ENCODE measurements at regions not wholly inside any gene's neighbourhood (a gene's known extent, or its start where the extent isn't known, plus 50 kb on each side); places are given as distances from the start of the nearest gene placed in this dataset.

DNA sequence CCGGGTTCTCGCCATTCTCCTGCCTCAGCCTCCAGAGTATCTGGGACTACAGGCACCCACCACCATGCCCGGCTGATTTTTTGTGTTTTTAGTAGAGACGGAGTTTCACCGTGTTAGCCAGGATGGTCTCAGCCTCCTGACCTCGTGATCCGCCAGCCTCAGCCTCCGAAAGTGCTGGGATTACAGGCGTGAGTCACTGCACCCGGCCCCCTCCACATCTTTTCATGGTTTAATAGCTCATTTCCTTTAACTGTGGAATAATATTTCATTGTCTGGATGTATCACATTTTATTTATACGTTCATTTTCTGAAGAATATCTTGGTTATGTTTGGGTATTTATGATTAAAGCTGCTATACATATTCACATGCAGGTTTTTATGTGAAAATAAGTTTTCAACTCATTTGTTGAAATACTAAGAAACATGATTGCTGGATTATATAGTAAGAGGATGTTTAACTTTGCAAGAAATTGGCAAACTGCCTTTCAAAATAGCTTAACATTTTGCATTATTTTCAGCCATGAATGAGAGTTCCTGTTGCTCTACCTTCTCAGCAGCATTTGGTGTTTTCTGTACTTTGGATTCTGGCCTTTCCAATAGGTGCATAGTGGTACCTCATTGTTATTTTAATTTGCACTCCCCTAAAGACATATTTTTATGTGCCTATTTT, 591.9 kb downstream of the TECRL start:
- DNase-seq (ENCODE audit: low read depth in 1 of 2, low spot score in 1 of 2) = no peak

DNA sequence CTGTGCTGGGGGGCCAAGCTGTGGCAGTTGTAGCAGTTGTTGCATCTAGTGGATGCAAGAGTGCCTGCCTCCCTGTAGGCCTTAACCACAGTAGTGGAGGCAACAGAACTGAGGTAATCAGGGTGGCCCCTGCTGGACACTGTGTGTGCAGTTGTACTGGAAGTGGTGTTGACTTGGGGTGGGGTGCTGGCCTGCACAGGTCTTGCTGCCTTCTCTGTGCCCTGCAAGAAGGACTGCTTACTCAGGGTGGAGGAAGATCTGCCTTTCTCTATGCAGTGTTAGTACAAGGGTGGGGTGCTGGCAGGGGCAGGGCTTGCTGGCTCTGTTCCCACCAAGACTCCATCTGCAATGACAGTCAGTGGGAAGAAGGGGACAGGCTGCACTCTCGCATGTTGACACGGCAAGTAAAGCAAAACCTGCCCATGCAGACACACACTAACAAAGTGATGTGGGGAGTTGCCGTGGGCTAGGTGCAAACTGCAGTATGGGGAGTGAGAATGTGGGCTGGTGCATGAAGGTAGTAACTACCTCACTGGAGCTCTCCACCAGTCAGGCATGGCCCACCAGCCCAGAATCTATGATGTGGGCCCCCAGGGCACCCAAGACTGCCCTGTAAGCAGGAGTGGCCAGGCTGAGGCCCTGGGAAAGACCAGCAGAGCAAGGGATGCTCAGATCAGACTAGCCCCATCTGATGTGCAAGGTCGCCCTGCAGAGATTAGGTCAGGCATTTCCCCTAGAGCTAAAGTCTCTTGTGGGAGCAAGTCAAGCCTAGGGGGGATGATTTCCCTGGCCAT, 594.9 kb downstream of the TECRL start:
- DNase-seq (ENCODE audit: low read depth in 1 of 2, low spot score in 1 of 2) = no peak

DNA sequence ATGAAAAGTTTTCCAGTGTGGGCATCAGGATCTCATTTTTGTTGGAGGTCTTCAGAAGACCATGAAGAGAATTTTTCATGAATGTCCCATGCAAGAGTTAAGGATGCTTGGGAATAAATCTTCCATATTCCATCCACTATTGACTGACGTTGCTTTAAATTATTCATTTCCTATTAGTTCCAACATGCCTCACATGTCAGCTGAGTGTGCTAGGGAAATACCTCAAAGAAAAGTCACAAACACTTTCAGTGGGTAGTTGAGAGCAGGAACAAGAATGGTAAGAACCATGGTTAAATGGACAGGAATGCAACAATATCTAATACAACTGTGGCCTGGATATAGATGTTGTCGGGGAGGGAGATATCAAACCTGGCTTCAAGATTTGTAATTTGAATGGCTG, 610.1 kb downstream of the TECRL start:
- no peak for DNase-seq (ENCODE audit: low read depth in 1 of 2, low spot score in 1 of 2)

DNA sequence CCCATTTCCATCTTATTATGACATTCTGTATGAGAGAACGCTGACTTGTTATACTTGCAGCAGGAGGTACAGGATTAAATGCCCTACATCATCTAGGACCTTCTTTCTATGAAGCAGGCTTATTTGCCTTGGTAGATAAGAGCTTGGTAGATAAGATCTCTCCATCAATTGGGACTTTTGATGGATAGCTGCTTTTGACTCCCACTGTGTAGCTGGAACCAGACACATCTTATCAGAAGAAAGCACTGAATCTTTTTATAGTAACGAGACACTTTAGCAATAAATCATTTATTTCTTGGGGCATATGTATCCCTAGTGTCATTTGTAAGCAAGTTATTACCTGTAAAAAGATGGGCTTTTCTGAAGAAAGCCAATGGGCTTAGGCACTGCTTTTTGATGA, 613.9 kb downstream of the TECRL start:
- no peak for DNase-seq (ENCODE audit: low read depth in 1 of 2, low spot score in 1 of 2)

DNA sequence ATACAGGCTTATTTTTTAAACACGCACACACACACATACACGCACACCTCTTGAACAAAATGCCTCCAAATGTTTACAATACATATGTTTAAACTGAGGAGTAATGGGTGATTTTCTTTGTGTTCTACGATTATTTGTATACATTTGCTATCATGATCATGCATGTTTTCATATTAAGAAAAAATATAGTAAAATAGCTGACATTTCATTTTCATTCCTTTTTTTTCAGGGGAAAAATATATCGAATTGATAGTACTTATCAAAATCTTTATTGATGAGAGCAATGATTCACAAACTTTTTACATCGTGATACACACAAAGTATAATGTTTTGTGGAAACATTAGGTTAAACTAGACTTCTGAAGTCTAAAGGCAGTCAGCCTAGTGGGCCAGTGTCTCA, 618.9 kb downstream of the TECRL start:
- no peak for DNase-seq (ENCODE audit: low read depth in 1 of 2, low spot score in 1 of 2)

DNA sequence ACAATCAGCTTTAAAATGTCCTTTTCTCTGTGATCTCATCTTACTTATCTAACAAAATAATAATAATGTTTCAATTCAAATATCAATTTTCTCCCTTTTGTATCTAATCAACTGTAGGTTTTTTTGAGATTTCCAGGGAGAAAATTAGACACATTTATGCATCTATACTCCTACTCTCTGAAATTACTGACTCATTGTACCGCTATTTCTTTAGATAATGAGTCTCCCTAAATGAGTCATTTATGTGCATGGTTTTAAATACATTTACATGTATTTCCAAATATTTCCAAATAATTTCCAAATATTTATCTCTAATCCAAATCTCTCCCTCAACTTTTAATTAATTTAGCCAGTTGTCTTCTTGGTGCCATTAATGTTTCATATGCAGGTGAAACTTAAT, 621.0 kb downstream of the TECRL start:
- no peak for DNase-seq (ENCODE audit: low read depth in 1 of 2, low spot score in 1 of 2)

DNA sequence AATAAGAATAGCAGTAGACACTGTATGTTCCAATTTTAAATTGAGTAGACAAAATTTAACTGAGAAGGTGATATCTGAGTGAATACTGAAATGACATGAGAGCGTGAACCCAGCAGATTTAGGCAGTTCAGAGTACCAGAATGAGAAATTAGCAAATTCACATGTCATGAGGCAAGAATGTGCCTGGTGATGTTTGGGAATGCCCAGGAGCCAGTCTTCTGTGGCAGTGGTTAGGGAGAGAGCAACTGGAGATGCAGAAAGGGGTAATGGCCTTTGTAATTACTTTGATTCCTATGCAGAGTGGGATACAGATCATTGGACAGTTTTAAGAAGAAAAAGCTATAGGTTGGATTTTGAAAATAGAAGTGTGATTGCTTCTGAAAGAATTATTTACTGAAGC, 621.9 kb downstream of the TECRL start:
- no peak for DNase-seq (ENCODE audit: low read depth in 1 of 2, low spot score in 1 of 2)

DNA sequence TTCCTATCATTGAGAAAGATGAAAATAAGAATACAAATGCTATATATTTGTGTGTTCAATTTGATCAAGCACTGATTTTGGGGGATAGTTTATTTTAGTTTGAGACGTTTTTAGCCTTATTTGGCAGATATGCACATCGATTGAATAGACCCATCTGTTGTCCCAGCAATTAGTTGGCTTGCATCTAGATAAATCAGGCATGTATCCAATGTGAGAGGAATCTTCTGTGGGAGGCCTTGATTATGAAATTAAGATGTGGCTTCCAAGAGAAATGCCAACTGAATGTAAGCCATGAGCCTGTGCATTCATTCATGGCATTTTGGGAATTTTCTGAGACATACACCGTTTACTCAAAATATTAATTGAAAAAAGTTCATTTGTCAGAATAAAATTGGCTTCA, 623.1 kb downstream of the TECRL start:
- no peak for DNase-seq (ENCODE audit: low read depth in 1 of 2, low spot score in 1 of 2)

DNA sequence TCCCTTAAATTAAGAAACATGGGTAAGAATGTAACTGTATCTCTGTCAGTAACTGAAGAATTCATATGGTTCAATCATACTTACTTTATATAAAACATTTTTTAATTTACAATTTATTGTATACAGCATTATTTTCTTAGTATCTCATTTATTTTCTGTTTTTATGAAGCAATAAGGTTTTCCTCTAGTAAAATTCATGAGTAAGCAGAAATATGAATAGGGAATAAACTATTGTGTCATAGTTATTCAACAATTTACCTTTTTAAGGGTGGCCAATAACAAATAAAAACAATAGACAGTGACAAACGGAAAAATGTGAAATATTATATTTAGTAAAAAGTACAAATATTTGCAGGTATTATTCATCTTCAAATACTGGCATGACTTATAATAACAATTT, 624.4 kb downstream of the TECRL start:
- no peak for DNase-seq (ENCODE audit: low read depth in 1 of 2, low spot score in 1 of 2)

DNA sequence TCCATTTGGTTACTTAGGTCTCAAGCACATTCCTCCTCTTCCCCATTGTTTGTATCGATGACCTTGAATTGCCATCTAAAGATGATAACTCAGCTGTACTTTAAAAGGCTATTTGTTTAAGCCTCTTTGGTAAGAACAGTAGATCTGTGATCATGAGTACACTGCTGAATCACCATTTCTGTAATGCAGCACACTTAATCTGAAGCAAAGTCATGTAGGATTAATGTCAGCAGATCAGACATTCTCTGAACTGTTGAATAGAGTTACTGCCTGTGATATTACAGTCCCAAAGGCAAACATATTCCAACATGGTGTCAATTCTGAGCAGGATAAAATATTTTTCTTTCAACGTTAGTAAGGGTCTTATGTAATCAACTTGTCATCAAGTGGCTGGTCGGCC, 631.6 kb downstream of the TECRL start:
- DNase-seq (ENCODE audit: low read depth in 1 of 2, low spot score in 1 of 2) = no peak

DNA sequence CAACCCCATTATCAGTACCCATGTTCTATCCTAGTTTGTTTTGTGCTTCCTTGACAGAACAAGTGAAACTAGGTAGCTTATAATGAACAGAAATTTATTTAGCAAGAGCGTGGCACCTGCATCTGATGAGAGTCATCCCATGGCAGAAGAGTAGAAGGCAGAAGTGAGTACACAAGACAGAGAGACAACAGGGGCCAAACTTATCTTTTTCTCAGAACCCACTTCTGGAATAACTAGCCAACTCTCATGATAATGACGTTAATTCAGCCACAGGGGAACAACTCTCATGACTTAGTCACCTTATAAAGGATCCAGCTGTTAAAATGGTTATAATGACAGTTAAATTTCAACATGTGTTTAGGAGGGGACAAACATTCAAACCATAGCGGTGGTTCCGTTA, 644.9 kb downstream of the TECRL start:
- DNase-seq (ENCODE audit: low read depth in 1 of 2, low spot score in 1 of 2) = no peak

DNA sequence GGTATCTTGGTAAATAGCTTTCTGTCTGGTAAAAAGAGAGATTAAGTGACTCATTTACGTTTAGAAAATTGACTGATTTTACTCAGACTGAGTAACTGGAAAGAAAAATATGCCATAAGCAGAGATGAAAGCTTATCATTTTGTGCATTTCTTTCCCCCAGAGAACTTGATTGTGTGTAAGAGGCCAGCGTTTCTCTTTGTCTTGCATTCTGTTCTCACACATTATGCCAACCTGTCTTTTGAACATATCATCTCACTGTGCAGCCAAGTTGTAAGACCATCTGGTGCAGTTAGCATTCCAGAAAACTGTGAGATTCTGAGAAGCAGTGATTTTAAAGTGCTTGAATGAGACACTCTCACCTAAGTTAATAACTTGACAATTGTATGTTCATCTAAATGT, 651.3 kb downstream of the TECRL start:
- DNase-seq (ENCODE audit: low read depth in 1 of 2, low spot score in 1 of 2) = no peak

DNA sequence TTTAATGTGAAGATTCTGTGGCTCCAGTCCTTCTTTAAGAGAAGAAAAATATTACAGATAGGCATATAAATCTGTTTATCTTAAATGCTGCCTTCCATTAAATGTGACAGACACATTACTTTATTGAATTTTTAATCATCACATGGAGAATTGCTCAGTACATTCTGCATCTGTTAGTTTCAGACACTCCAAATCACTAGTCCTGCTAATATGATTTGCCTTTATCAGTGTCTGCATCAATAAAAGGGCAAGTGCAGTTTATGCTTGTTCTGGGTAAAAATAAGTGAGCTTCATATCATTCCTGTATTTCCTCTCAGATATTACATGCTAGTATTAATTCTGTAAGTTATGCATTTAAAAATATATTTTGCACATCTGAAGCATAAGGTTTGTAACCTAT, 666.4 kb downstream of the TECRL start:
- DNase-seq (ENCODE audit: low read depth in 1 of 2, low spot score in 1 of 2) = no peak

DNA sequence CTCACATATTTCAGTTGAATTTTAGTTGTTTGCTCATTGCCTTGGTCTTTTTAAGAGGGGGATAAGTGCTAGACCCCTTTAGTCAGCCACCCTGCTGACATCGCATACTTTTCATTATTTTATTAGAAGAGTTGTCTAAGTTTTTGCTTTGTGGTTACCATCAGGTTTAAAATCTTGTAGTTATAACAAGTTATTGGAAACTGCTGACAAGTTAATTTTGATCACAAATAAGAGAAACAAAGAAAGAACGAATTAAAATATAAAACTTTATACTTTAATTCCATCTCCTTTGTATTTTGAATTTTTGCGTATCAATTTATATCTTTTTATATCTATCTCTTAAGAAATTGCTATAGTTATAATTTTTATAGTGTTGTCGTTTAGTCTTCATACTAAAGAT, 679.7 kb downstream of the TECRL start:
- DNase-seq (ENCODE audit: low read depth in 1 of 2, low spot score in 1 of 2) = no peak

DNA sequence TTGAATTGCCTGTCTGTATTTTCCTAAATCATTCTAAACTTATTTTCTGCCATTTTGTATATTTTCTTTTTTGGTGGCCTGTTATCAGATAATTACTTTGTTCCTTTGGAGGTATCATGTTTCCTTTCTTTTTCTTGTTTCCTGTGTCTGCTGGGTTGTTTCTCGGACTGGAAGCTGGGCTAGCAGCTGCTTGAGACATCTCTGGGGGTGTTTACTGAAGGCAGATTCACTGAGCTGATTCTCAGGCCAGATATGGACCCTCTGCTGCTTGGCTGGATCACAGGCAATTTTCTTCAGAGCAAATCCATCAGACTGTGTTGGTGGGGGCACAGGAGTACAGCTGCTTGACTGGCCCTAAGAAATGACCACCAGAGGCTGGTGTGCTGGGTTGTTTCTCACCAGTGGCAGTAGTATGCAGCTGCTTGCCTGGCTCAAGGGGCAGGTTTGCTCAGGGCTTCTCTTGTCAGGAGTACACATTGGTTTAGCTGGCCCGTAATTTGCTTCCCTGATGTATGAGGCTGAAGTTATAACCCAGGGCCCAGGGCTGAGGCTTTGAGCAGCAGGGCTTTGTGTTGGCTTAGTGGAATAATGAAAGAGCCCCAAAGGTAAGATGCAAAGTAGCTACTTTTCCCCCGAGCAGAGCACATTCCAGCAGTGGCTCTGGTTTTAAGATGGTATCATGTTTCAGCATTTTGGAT, 680.6 kb downstream of the TECRL start:
- DNase-seq (ENCODE audit: low read depth in 1 of 2, low spot score in 1 of 2) = no peak

DNA sequence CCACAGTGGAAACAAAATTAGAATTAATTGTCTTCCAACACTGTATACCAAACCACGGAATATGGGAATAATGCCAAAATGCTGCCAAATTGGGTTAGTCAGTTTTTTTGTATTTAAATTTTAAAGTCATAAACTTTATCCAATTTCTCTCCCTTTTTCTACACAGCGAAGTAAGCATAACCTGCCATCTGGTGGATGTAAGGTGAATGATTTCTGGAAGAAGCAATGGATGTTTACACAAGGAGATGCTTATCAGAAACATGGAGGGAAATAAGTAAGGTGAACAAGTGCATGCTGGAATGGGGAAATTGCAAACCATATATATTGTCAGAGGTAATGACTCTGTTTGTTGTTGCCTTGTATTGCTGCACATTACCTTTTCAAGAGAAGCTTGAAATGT, 691.9 kb downstream of the TECRL start:
- DNase-seq (ENCODE audit: low read depth in 1 of 2, low spot score in 1 of 2) = no peak

DNA sequence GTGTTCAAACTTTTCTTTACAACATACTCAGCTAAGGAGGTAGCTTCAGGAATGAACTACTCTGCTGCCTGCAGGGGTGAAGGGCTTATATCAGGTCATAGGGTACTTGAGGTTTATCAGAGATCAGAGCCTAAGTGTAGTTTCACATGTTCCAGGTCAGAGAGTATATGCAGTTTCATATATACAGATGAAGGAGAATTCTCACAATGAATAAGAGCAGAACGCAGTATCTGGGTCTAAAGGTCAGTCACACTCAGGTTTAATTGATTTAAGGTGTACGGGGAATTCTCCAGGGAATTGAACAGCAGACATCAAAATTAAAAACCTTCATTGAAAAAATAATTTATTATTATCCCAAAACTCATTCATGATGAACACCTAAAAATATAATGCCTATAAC, 700.6 kb downstream of the TECRL start:
- no peak for DNase-seq (ENCODE audit: low read depth in 1 of 2, low spot score in 1 of 2)

DNA sequence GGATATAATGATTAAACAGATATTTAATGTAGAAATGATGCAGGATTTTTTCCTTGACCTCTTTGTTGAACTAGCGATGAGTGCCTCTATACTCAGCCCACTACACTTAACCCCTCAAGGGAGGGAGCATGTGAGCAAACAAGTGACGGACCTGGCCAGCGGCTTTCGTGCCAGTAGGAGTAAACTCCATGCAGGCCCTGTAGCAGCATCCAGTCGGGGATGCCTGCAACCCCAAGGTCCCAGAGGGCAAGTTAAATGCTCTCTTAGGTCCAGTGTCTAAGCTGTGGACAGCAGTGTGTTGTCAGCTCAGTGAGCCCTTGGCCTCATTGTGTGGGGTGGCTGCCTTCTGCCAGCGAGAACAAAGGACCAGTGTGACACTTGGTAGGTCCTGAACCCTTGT, 708.7 kb downstream of the TECRL start:
- no peak for DNase-seq (ENCODE audit: low read depth in 1 of 2, low spot score in 1 of 2)

DNA sequence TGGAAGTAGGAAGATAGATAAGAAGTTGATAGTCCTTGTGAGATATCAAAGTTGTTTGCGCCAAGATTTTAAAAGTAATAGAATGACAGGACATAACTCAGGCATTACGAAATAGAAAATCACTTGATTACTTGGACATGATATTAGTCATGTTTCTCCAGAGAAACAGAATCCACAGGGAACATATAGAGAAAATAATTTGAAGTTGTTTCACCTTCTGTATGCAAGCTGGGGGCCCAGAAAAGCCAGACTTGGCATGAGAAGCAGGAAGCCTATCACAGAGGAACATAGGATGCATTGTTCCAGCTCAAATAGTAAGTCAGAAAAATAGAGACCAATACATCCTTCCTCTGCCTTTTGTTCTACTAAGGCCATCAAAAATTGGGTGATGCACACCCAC, 715.9 kb downstream of the TECRL start:
- DNase-seq (ENCODE audit: low read depth in 1 of 2, low spot score in 1 of 2) = no peak

DNA sequence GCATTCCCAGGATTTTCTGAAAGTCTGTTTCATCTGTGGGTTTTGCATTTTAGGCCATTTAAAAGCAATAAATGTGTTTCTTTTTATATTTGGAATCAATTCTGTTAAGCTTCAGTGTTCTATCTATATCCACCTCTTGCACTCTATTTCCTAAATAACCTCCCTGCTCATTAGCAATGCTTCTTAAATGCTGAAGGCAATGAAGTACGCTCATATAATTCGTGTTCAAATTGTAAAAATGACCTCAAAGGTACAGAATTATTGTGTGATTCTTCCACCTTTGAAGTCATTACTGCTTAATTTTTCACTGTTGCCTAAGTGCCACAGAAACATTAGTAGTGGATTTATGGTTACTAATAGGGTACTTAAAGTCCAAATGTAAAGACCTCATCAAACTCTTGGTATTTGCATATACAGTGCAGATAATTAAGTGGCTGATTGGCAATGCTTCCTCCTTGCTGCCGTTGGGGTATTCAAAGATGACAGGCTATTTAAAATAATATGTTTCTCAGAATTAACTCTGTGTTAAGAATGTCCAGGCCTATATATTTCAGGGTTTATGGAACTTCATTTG, 730.8 kb downstream of the TECRL start:
- DNase-seq (ENCODE audit: low read depth in 1 of 2, low spot score in 1 of 2) = no peak

DNA sequence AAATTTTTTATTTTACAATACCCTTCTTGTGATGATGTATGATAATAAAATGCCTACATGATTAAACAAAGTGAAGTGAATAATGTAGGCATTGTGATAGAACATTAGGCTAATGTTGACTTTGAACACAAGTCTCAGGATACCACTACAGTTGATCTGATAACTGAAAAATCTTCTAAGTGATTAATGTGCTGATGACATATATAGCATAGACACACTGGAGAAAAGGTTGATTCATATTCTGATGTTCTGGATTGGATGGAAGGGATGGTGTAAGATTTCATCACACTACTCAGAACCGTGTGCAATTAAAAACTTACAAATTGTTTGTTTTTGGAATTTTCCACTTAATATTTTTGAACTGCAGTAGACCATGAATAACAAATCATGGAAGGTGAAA, 738.5 kb downstream of the TECRL start:
- DNase-seq (ENCODE audit: low read depth in 1 of 2, low spot score in 1 of 2) = no peak

DNA sequence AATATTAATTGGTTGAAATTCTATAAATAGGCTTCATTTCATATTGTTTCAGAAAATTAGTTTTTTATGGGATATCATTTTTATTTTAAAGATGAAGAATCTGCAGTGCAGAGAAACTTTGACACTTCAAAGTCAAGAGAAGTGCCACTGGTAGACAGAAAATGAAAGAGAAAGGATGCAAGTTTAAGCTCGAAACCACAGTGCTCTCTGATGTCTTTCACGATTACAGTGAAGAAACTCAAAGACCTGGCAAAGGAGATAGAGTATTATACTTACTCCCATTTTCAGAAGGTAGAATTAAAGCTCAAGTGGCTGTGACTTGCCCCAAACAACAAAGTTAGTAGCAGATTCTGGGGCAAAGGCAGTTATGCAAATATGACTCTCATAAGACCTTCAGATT, 745.4 kb downstream of the TECRL start:
- no peak for DNase-seq (ENCODE audit: low read depth in 1 of 2, low spot score in 1 of 2)

All from activated CD4-positive, alpha-beta T cell treated with anti-CD3 and anti-CD28 coated beads, Interleukin-2, amount 50 U/mL, for 24 hours (primary cell).